Suprapubic skin (tissue), 4 donors: ENCODE measurements at regions not wholly inside any gene's neighbourhood (a gene's known extent, or its start where the extent isn't known, plus 50 kb on each side); places are given as distances from the start of the nearest gene placed in this dataset.

Source experiments
- DNase-seq, 2 donors: peaks; one replicate each; pipeline ENCODE4 v3.0.0-alpha.2; 2019; ENCODE audit warnings: low spot score in 2 of 2
- H3K27ac ChIP-seq: fragments of 200-600 bp; sonication (generic); one replicate; pipeline ENCODE4 v1.5.1; 2019
- H3K27me3 ChIP-seq: fragments of 200-600 bp; sonication (generic); one replicate; pipeline ENCODE4 v1.5.1; 2019
- H3K36me3 ChIP-seq: fragments of 200-600 bp; sonication (generic); one replicate; pipeline ENCODE4 v1.5.1; 2019
- H3K4me1 ChIP-seq: fragments of 200-600 bp; sonication (generic); one replicate; pipeline ENCODE4 v1.5.1; 2019
- H3K4me3 ChIP-seq: fragments of 200-600 bp; sonication (generic); one replicate; pipeline ENCODE4 v1.5.1; 2019; ENCODE audit warnings: mild to moderate bottlenecking
- H3K9me3 ChIP-seq: fragments of 200-600 bp; sonication (generic); one replicate; pipeline ENCODE4 v1.5.1; 2019
- EP300 ChIP-seq: sonication (generic); formaldehyde crosslinking; IDR thresholded peaks from one replicate; pipeline ENCODE4 v1.6.1; 2017; ENCODE audit warnings: antibody characterized with exemption
- POLR2A ChIP-seq, 2 donors: fragments of 450-650 bp; IDR thresholded peaks; one replicate each; pipeline ENCODE4 v1.6.1; 2017; ENCODE audit warnings: antibody characterized with exemption in 2 of 2, mild to moderate bottlenecking in 2 of 2, moderate library complexity in 2 of 2
- POLR2AphosphoS5 ChIP-seq, 3 donors: sonication (generic); formaldehyde crosslinking; IDR thresholded peaks; one replicate each; pipeline ENCODE4 v1.6.1; 2017; ENCODE audit warnings: antibody characterized with exemption in 3 of 3
- WGBS: methylation state at CpG from one replicate; pipeline ENCODE4 v1.1.5; 2018; 5-methylcytosine and 5-hydroxymethylcytosine counted together
- TF ChIP-seq, protein P1 (sequence below), 2 donors: fragments of 200-600 bp in 1 of 2; fragments of 450-650 bp in 1 of 2; sonication (generic) in 1 of 2; IDR thresholded peaks; one replicate each; pipeline ENCODE4 v1.5.1; 2016 to 2019; ENCODE audit warnings: antibody characterized with exemption in 2 of 2, mild to moderate bottlenecking in 1 of 2, moderate library complexity in 1 of 2

- no peaks in the 10 kb centered on the region for H3K4me1 ChIP-seq
- no peak overlapping the region for H3K27ac ChIP-seq
- TF ChIP-seq POLR2A (IDR thresholded peaks at IDR 0.05) = no peak
- TF ChIP-seq, protein P1, sequence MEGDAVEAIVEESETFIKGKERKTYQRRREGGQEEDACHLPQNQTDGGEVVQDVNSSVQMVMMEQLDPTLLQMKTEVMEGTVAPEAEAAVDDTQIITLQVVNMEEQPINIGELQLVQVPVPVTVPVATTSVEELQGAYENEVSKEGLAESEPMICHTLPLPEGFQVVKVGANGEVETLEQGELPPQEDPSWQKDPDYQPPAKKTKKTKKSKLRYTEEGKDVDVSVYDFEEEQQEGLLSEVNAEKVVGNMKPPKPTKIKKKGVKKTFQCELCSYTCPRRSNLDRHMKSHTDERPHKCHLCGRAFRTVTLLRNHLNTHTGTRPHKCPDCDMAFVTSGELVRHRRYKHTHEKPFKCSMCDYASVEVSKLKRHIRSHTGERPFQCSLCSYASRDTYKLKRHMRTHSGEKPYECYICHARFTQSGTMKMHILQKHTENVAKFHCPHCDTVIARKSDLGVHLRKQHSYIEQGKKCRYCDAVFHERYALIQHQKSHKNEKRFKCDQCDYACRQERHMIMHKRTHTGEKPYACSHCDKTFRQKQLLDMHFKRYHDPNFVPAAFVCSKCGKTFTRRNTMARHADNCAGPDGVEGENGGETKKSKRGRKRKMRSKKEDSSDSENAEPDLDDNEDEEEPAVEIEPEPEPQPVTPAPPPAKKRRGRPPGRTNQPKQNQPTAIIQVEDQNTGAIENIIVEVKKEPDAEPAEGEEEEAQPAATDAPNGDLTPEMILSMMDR (IDR thresholded peaks at IDR 0.05) = no peak
- TF ChIP-seq POLR2AphosphoS5 (IDR thresholded peaks at IDR 0.05) = no peak
- no peak for TF ChIP-seq EP300
- H3K27me3 ChIP-seq = no peaks in the 10 kb centered on the region
- no peaks in the 10 kb centered on the region for H3K36me3 ChIP-seq
- DNase-seq = no peak
- no peaks in the 10 kb centered on the region for H3K9me3 ChIP-seq
- H3K4me3 ChIP-seq = no peak overlapping the region
- WGBS = 80% methylated on average over 6 of the region's 6 CpGs
Observed at GRCh38 chr6:14317387-14317970, 199.9 kb downstream of the CD83 start.

DNA sequence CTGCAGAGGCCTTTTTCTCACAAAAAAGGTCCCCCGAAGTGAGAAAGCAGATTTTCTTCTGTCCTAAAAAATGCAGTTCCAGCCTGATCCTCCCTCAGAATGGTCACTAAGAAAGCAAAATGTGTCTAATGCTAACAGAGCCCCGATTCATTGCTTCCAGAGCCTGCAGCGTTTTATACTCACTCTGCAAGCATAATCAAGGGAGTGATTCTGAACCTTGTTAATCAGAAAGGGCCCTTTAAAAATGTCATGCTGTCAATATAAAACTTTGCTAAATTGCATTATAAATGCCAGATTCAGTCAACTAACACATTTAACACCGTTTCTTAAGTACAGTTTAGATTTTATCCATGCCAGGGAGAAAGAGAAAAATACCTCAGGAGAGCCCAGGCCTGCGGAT, 202.8 kb downstream of the CD83 start:
- TF ChIP-seq EP300 = no peak
- no peak for TF ChIP-seq POLR2A (IDR thresholded peaks at IDR 0.05)
- Histone ChIP-seq H3K36me3 (no peaks in the 10 kb centered on the region), H3K4me3 (no peak overlapping the region), H3K27me3 (no peaks in the 10 kb centered on the region), H3K4me1 (no peaks in the 10 kb centered on the region), H3K27ac (no peak overlapping the region), H3K9me3 (no peaks in the 10 kb centered on the region)
- DNase-seq = no peak
- 81% methylated on average over 5 of the region's 5 CpGs for WGBS

- TF ChIP-seq POLR2A (IDR thresholded peaks at IDR 0.05) (no peak), POLR2AphosphoS5 (IDR thresholded peaks at IDR 0.05) (no peak), EP300 (no peak)
- TF ChIP-seq, protein P1 (IDR thresholded peaks at IDR 0.05) = no peak
- Histone ChIP-seq H3K27me3 (no peaks in the 10 kb centered on the region), H3K27ac (no peak overlapping the region), H3K4me1 (no peaks in the 10 kb centered on the region), H3K9me3 (no peaks in the 10 kb centered on the region), H3K4me3 (no peak overlapping the region), H3K36me3 (no peaks in the 10 kb centered on the region)
- WGBS = 87% methylated on average over 10 of the region's 10 CpGs
- DNase-seq = no peak
Observed at GRCh38 chr6:14321992-14322772, 204.6 kb downstream of the CD83 start.

DNA sequence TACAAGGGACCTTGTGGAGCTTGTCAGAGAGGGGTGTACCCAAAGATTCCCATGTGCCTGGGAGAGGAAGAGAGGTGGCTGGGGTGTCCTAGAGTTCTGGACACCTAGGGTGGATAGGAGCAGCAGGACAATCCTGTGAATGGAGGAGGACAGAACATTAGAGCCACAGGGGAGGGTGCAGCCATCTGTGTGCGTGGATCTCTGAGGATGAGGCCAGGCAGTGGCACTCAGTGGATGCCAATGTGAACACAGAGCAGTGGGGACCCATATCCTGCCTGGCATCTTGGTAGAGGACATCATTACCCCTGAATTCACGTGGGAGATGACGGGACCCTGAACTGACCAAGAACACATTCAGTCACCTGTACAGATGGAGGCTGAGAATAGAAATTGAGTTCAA, 205.3 kb downstream of the CD83 start:
- DNase-seq = no peak
- H3K27me3 ChIP-seq = no peaks in the 10 kb centered on the region
- no peaks in the 10 kb centered on the region for H3K36me3 ChIP-seq
- H3K4me3 ChIP-seq = no peak overlapping the region
- no peak for TF ChIP-seq POLR2A (IDR thresholded peaks at IDR 0.05)
- TF ChIP-seq EP300 = no peak
- TF ChIP-seq, protein P1 (IDR thresholded peaks at IDR 0.05) = no peak
- no peak for TF ChIP-seq POLR2AphosphoS5 (IDR thresholded peaks at IDR 0.05)
- H3K4me1 ChIP-seq = no peaks in the 10 kb centered on the region
- 100% methylated on average over 3 of the region's 3 CpGs for WGBS
- no peak overlapping the region for H3K27ac ChIP-seq
- H3K9me3 ChIP-seq = no peaks in the 10 kb centered on the region

GRCh38 chr6:14326774-14327173, 209.2 kb downstream of the CD83 start:
- no peak overlapping the region for H3K4me3 ChIP-seq
- no peak overlapping the region for H3K27ac ChIP-seq
- no peak for DNase-seq
- 91% methylated on average over 2 of the region's 2 CpGs for WGBS
- TF ChIP-seq, protein P1 (IDR thresholded peaks at IDR 0.05) = no peak
- TF ChIP-seq POLR2A (IDR thresholded peaks at IDR 0.05) = no peak
- TF ChIP-seq EP300 = no peak
- TF ChIP-seq POLR2AphosphoS5 (IDR thresholded peaks at IDR 0.05) = no peak
- H3K27me3 ChIP-seq = no peaks in the 10 kb centered on the region
- H3K4me1 ChIP-seq = no peaks in the 10 kb centered on the region
- no peaks in the 10 kb centered on the region for H3K9me3 ChIP-seq
- no peaks in the 10 kb centered on the region for H3K36me3 ChIP-seq
